ENCODE measurements at regions not wholly inside any gene's neighbourhood (a gene's known extent, or its start where the extent isn't known, plus 50 kb on each side); places are given as distances from the start of the nearest gene placed in this dataset.

GRCh38 chr3:147881933-147882332 is 472.8 kb downstream of the ZIC1 start:
- no peak overlapping the region for H3K9ac ChIP-seq (ENCODE audit: low read length)
- H3K27me3 ChIP-seq (ENCODE audit: control insufficient read depth, insufficient read depth, low read length): no peaks in the 10 kb centered on the region
- peaks cover 5% of the 10 kb centered on the region for H3K9me3 ChIP-seq (ENCODE audit: control insufficient read depth, low read length)
- no peak overlapping the region for H3K4me3 ChIP-seq (ENCODE audit: low read length)
- no peaks in the 10 kb centered on the region for H3K36me3 ChIP-seq (ENCODE audit: control insufficient read depth, insufficient read depth, low read length)
- H3K4me1 ChIP-seq (ENCODE audit: control insufficient read depth, insufficient read depth, low read length): no peaks in the 10 kb centered on the region

- no peak overlapping the region for H3K9ac ChIP-seq (ENCODE audit: low read length)
- no peaks in the 10 kb centered on the region for H3K27me3 ChIP-seq (ENCODE audit: control insufficient read depth, insufficient read depth, low read length)
These were observed 477.7 kb downstream of the ZIC1 start for GRCh38 chr3:147886879-147887278.

GRCh38 chr3:147887797-147888196 is 478.6 kb downstream of the ZIC1 start:
- Histone ChIP-seq H3K4me3 (ENCODE audit: low read length) (no peak overlapping the region), H3K4me1 (ENCODE audit: control insufficient read depth, insufficient read depth, low read length) (no peaks in the 10 kb centered on the region), H3K36me3 (ENCODE audit: control insufficient read depth, insufficient read depth, low read length) (no peaks in the 10 kb centered on the region), H3K27me3 (ENCODE audit: control insufficient read depth, insufficient read depth, low read length) (no peaks in the 10 kb centered on the region), H3K9me3 (ENCODE audit: control insufficient read depth, low read length) (peaks cover 5% of the 10 kb centered on the region), H3K9ac (ENCODE audit: low read length) (no peak overlapping the region)

More at GRCh38 chr3:147886879-147887278, 477.7 kb downstream of the ZIC1 start:
- Histone ChIP-seq H3K9me3 (ENCODE audit: control insufficient read depth, low read length) (peaks cover 5% of the 10 kb centered on the region), H3K36me3 (ENCODE audit: control insufficient read depth, insufficient read depth, low read length) (no peaks in the 10 kb centered on the region), H3K4me1 (ENCODE audit: control insufficient read depth, insufficient read depth, low read length) (no peaks in the 10 kb centered on the region), H3K4me3 (ENCODE audit: low read length) (no peak overlapping the region)

- no peaks in the 10 kb centered on the region for H3K36me3 ChIP-seq (ENCODE audit: control insufficient read depth, insufficient read depth, low read length)
- no peaks in the 10 kb centered on the region for H3K4me1 ChIP-seq (ENCODE audit: control insufficient read depth, insufficient read depth, low read length)
- H3K9me3 ChIP-seq (ENCODE audit: control insufficient read depth, low read length): no peaks in the 10 kb centered on the region
- H3K4me3 ChIP-seq (ENCODE audit: low read length): no peak overlapping the region
- no peaks in the 10 kb centered on the region for H3K27me3 ChIP-seq (ENCODE audit: control insufficient read depth, insufficient read depth, low read length)
- H3K9ac ChIP-seq (ENCODE audit: low read length): no peak overlapping the region
These were observed 480.9 kb downstream of the ZIC1 start for GRCh38 chr3:147890114-147890513.

GRCh38 chr3:147895509-147895908 is 486.3 kb downstream of the ZIC1 start:
- H3K9ac ChIP-seq (ENCODE audit: low read length): no peak overlapping the region
- H3K36me3 ChIP-seq (ENCODE audit: control insufficient read depth, insufficient read depth, low read length): no peaks in the 10 kb centered on the region
- no peaks in the 10 kb centered on the region for H3K4me1 ChIP-seq (ENCODE audit: control insufficient read depth, insufficient read depth, low read length)
- no peaks in the 10 kb centered on the region for H3K27me3 ChIP-seq (ENCODE audit: control insufficient read depth, insufficient read depth, low read length)
- no peaks in the 10 kb centered on the region for H3K9me3 ChIP-seq (ENCODE audit: control insufficient read depth, low read length)
- H3K4me3 ChIP-seq (ENCODE audit: low read length): no peak overlapping the region

- no peak overlapping the region for H3K4me3 ChIP-seq (ENCODE audit: low read length)
- H3K9me3 ChIP-seq (ENCODE audit: control insufficient read depth, low read length): no peaks in the 10 kb centered on the region
- no peaks in the 10 kb centered on the region for H3K4me1 ChIP-seq (ENCODE audit: control insufficient read depth, insufficient read depth, low read length)
- H3K36me3 ChIP-seq (ENCODE audit: control insufficient read depth, insufficient read depth, low read length): no peaks in the 10 kb centered on the region
- H3K9ac ChIP-seq (ENCODE audit: low read length): no peak overlapping the region
- no peaks in the 10 kb centered on the region for H3K27me3 ChIP-seq (ENCODE audit: control insufficient read depth, insufficient read depth, low read length)
These were observed 491.7 kb downstream of the ZIC1 start for GRCh38 chr3:147900851-147901250.

- no peaks in the 10 kb centered on the region for H3K9me3 ChIP-seq (ENCODE audit: control insufficient read depth, low read length)
These were observed 493.9 kb downstream of the ZIC1 start for GRCh38 chr3:147903026-147903425.

GRCh38 chr3:147904421-147904820 is 495.3 kb downstream of the ZIC1 start:
- H3K36me3 ChIP-seq (ENCODE audit: control insufficient read depth, insufficient read depth, low read length): no peaks in the 10 kb centered on the region
- H3K9me3 ChIP-seq (ENCODE audit: control insufficient read depth, low read length): no peaks in the 10 kb centered on the region
- no peak overlapping the region for H3K4me3 ChIP-seq (ENCODE audit: low read length)
- no peaks in the 10 kb centered on the region for H3K27me3 ChIP-seq (ENCODE audit: control insufficient read depth, insufficient read depth, low read length)
- H3K9ac ChIP-seq (ENCODE audit: low read length): no peak overlapping the region
- no peaks in the 10 kb centered on the region for H3K4me1 ChIP-seq (ENCODE audit: control insufficient read depth, insufficient read depth, low read length)

More at GRCh38 chr3:147903026-147903425, 493.9 kb downstream of the ZIC1 start:
- no peaks in the 10 kb centered on the region for H3K27me3 ChIP-seq (ENCODE audit: control insufficient read depth, insufficient read depth, low read length)
- H3K36me3 ChIP-seq (ENCODE audit: control insufficient read depth, insufficient read depth, low read length): no peaks in the 10 kb centered on the region
- H3K4me1 ChIP-seq (ENCODE audit: control insufficient read depth, insufficient read depth, low read length): no peaks in the 10 kb centered on the region
- no peak overlapping the region for H3K4me3 ChIP-seq (ENCODE audit: low read length)
- H3K9ac ChIP-seq (ENCODE audit: low read length): no peak overlapping the region

GRCh38 chr3:147906285-147906684 is 497.1 kb downstream of the ZIC1 start:
- H3K4me1 ChIP-seq (ENCODE audit: control insufficient read depth, insufficient read depth, low read length): no peaks in the 10 kb centered on the region
- no peak overlapping the region for H3K4me3 ChIP-seq (ENCODE audit: low read length)
- H3K9ac ChIP-seq (ENCODE audit: low read length): no peak overlapping the region
- no peaks in the 10 kb centered on the region for H3K27me3 ChIP-seq (ENCODE audit: control insufficient read depth, insufficient read depth, low read length)
- H3K36me3 ChIP-seq (ENCODE audit: control insufficient read depth, insufficient read depth, low read length): no peaks in the 10 kb centered on the region
- no peaks in the 10 kb centered on the region for H3K9me3 ChIP-seq (ENCODE audit: control insufficient read depth, low read length)

- Histone ChIP-seq H3K9ac (ENCODE audit: low read length) (no peak overlapping the region), H3K4me1 (ENCODE audit: control insufficient read depth, insufficient read depth, low read length) (no peaks in the 10 kb centered on the region), H3K36me3 (ENCODE audit: control insufficient read depth, insufficient read depth, low read length) (no peaks in the 10 kb centered on the region), H3K27me3 (ENCODE audit: control insufficient read depth, insufficient read depth, low read length) (no peaks in the 10 kb centered on the region), H3K9me3 (ENCODE audit: control insufficient read depth, low read length) (no peaks in the 10 kb centered on the region), H3K4me3 (ENCODE audit: low read length) (no peak overlapping the region)
These were observed 505.4 kb downstream of the ZIC1 start for GRCh38 chr3:147914532-147914931.

- Histone ChIP-seq H3K36me3 (ENCODE audit: control insufficient read depth, insufficient read depth, low read length) (no peaks in the 10 kb centered on the region), H3K4me3 (ENCODE audit: low read length) (no peak overlapping the region), H3K9ac (ENCODE audit: low read length) (no peak overlapping the region), H3K4me1 (ENCODE audit: control insufficient read depth, insufficient read depth, low read length) (no peaks in the 10 kb centered on the region), H3K27me3 (ENCODE audit: control insufficient read depth, insufficient read depth, low read length) (no peaks in the 10 kb centered on the region), H3K9me3 (ENCODE audit: control insufficient read depth, low read length) (no peaks in the 10 kb centered on the region)
These were observed 505.9 kb downstream of the ZIC1 start for GRCh38 chr3:147915057-147915456.

- no peaks in the 10 kb centered on the region for H3K9me3 ChIP-seq (ENCODE audit: control insufficient read depth, low read length)
- H3K9ac ChIP-seq (ENCODE audit: low read length): no peak overlapping the region
- H3K4me3 ChIP-seq (ENCODE audit: low read length): no peak overlapping the region
- no peaks in the 10 kb centered on the region for H3K4me1 ChIP-seq (ENCODE audit: control insufficient read depth, insufficient read depth, low read length)
- H3K36me3 ChIP-seq (ENCODE audit: control insufficient read depth, insufficient read depth, low read length): no peaks in the 10 kb centered on the region
- no peaks in the 10 kb centered on the region for H3K27me3 ChIP-seq (ENCODE audit: control insufficient read depth, insufficient read depth, low read length)
These were observed 510.3 kb downstream of the ZIC1 start for GRCh38 chr3:147919496-147919895.

- Histone ChIP-seq H3K4me1 (ENCODE audit: control insufficient read depth, insufficient read depth, low read length) (no peaks in the 10 kb centered on the region), H3K36me3 (ENCODE audit: control insufficient read depth, insufficient read depth, low read length) (no peaks in the 10 kb centered on the region), H3K4me3 (ENCODE audit: low read length) (no peak overlapping the region), H3K27me3 (ENCODE audit: control insufficient read depth, insufficient read depth, low read length) (no peaks in the 10 kb centered on the region), H3K9ac (ENCODE audit: low read length) (no peak overlapping the region), H3K9me3 (ENCODE audit: control insufficient read depth, low read length) (no peaks in the 10 kb centered on the region)
These were observed 511.9 kb downstream of the ZIC1 start for GRCh38 chr3:147921051-147921450.

All from mucosa of stomach (tissue), 1 donor.